ENCODE measurements at regions not wholly inside any gene's neighbourhood (a gene's known extent, or its start where the extent isn't known, plus 50 kb on each side); places are given as distances from the start of the nearest gene placed in this dataset.
"Not testable (repeated sequence)": the region's sequence is repeated elsewhere in the genome, so short reads cannot be mapped to it uniquely, and the experiment has no call there.

DNA sequence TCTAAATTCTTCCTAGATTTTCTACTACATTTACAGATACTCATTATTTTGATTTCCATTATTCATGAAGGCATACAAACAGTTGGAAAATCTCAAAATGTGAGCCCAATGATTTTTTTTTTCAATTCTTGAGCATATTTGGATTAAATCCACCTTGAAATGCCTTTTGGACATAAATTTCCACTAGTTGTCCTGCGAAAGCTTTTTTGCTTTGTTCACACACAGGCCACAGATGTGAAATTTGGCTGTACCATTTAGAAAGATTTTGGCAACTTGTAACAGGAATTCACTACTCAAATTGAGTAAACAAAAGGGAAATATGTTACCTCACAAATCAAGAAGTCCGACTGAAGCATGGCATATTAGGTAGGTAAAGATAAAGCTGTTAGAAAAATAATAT lies 1631.0 kb downstream of the CDH8 start:
- DNase-seq (ENCODE audit: low read depth) (no peak), FAIRE-seq (no peak)
- Histone ChIP-seq H3K27me3 (ENCODE audit: control insufficient read depth, insufficient read depth, low read length) (no peaks in the 10 kb centered on the region), H3K36me3 (ENCODE audit: control insufficient read depth, insufficient read depth, low read length) (no peaks in the 10 kb centered on the region), H3K4me3 (ENCODE audit: low read depth, low read length) (no peak overlapping the region)
- TF ChIP-seq, protein P1, sequence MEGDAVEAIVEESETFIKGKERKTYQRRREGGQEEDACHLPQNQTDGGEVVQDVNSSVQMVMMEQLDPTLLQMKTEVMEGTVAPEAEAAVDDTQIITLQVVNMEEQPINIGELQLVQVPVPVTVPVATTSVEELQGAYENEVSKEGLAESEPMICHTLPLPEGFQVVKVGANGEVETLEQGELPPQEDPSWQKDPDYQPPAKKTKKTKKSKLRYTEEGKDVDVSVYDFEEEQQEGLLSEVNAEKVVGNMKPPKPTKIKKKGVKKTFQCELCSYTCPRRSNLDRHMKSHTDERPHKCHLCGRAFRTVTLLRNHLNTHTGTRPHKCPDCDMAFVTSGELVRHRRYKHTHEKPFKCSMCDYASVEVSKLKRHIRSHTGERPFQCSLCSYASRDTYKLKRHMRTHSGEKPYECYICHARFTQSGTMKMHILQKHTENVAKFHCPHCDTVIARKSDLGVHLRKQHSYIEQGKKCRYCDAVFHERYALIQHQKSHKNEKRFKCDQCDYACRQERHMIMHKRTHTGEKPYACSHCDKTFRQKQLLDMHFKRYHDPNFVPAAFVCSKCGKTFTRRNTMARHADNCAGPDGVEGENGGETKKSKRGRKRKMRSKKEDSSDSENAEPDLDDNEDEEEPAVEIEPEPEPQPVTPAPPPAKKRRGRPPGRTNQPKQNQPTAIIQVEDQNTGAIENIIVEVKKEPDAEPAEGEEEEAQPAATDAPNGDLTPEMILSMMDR (IDR thresholded peaks at IDR 0.05; ENCODE audit: insufficient read depth, low read length, severe bottlenecking), result no peak

DNA sequence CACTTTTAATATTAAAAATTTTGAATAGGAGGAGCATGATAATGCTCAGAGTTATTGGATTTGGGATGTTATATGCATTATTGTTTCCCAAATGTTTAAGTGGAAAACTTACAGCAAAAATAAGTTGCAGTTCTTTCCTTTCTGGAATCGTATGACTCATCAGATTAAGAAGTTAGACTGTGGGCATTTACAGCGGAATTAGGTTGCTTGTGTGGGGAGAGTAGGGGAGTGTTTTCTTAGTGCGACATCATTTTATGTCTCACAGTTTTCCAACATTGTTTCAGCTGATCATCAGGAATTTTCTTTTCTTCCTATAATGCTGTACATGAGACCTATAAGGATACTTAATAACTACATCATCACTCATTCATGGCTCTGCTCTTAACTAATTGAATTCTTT lies 1631.8 kb downstream of the CDH8 start:
- H3K27me3 ChIP-seq (ENCODE audit: control insufficient read depth, insufficient read depth, low read length), result no peaks in the 10 kb centered on the region
- TF ChIP-seq, protein P1 (IDR thresholded peaks at IDR 0.05; ENCODE audit: insufficient read depth, low read length, severe bottlenecking), result no peak
- no peak for DNase-seq (ENCODE audit: low read depth)
- no peak for FAIRE-seq
- no peaks in the 10 kb centered on the region for H3K36me3 ChIP-seq (ENCODE audit: control insufficient read depth, insufficient read depth, low read length)
- no peak overlapping the region for H3K4me3 ChIP-seq (ENCODE audit: low read depth, low read length)

DNA sequence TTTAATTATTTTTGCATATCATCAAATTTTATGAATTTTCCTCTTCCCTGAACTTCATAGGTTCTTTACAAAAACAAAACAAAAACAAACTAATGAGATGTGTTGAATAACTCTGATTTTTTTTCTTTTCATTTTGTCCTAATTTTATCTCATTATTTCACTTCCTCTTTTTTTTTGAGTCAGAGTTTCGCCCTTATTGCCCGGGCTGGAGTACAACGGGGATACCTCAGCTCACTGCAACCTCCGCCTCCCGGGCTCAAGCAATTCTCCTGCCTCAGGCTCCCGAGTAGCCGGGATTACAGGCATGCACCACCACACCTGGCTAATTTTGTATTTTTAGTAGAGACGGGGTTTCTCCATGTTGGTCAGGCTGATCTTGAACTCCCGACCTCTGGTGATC lies 1633.3 kb downstream of the CDH8 start:
- FAIRE-seq; H3K36me3 ChIP-seq (ENCODE audit: control insufficient read depth, insufficient read depth, low read length); H3K27me3 ChIP-seq (ENCODE audit: control insufficient read depth, insufficient read depth, low read length); DNase-seq (ENCODE audit: low read depth); H3K4me3 ChIP-seq (ENCODE audit: low read depth, low read length): not testable (repeated sequence)

DNA sequence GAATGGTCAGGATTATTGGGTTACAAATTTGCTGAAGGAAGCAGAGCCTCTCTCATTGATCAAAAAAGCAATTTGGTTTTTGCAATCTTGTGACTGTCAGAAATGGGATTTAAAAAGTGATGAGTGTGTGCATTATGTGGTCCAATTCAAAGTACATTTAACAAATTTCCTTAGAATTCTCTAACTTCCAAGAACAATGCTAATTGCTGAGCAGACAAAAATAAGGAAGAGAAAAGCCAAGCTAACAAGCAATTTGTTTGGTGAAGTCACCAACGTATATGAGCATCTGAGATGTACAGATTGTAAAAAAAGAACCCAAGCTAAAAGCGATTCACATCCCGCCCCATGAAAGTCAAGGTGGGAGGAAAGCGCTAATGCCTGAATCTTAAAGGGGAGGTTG lies 1643.9 kb downstream of the CDH8 start:
- no peak for DNase-seq (ENCODE audit: low read depth)
- no peak overlapping the region for H3K4me3 ChIP-seq (ENCODE audit: low read depth, low read length)
- H3K36me3 ChIP-seq (ENCODE audit: control insufficient read depth, insufficient read depth, low read length), result no peaks in the 10 kb centered on the region
- no peak for FAIRE-seq
- TF ChIP-seq, protein P1 (IDR thresholded peaks at IDR 0.05; ENCODE audit: insufficient read depth, low read length, severe bottlenecking), result no peak
- no peaks in the 10 kb centered on the region for H3K27me3 ChIP-seq (ENCODE audit: control insufficient read depth, insufficient read depth, low read length)

DNA sequence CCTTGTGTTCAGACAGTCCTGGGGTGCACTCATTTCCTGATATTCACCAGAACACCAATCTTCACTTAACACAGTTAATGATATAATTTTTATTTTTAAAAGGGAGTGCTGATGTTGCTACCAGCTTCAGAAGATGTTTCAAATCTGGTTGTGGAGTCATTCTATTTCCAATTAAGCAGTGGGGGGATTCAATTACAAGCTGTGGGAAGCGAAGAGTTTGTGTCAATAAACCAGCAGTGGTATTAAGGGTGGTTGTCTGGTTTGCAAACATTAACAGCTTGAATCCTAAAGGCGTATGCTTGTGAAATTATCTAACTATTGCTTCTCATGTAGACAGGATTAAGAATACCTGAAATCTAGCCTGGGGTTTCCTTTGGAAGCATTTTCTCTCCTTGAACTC lies 1637.5 kb upstream of the GOT2 start:
- no peak for DNase-seq (ENCODE audit: low read depth)
- Histone ChIP-seq H3K4me3 (ENCODE audit: low read depth, low read length) (no peak overlapping the region), H3K27me3 (ENCODE audit: control insufficient read depth, insufficient read depth, low read length) (no peaks in the 10 kb centered on the region), H3K36me3 (ENCODE audit: control insufficient read depth, insufficient read depth, low read length) (no peaks in the 10 kb centered on the region)
- TF ChIP-seq, protein P1 (IDR thresholded peaks at IDR 0.05; ENCODE audit: insufficient read depth, low read length, severe bottlenecking), result no peak
- no peak for FAIRE-seq

DNA sequence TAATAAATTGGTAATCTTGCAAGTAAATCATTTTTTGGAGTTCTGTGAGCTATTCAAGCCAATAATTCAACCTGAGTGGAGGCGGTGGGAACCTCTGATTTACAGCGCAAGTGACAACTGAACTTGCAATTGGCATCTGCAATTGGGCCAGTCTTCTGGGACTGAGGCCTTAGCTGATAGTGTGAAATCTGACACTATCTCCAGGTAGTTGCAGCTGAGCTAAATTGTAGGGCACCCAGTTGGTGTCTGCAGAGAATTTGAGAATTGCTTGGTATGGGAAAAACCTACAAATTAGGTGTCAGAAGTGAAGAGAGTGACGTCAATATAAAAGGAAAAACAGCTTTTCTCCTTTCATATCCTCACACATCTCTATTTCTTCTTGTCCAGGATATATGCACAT lies 1633.6 kb upstream of the GOT2 start:
- Histone ChIP-seq H3K36me3 (ENCODE audit: control insufficient read depth, insufficient read depth, low read length) (no peaks in the 10 kb centered on the region), H3K27me3 (ENCODE audit: control insufficient read depth, insufficient read depth, low read length) (no peaks in the 10 kb centered on the region), H3K4me3 (ENCODE audit: low read depth, low read length) (no peak overlapping the region)
- TF ChIP-seq, protein P1 (IDR thresholded peaks at IDR 0.05; ENCODE audit: insufficient read depth, low read length, severe bottlenecking), result no peak
- FAIRE-seq (no peak), DNase-seq (ENCODE audit: low read depth) (no peak)

All from bronchial epithelial cell (primary cell).